GM21576 (cell line): ENCODE measurements at regions not wholly inside any gene's neighbourhood (a gene's known extent, or its start where the extent isn't known, plus 50 kb on each side); places are given as distances from the start of the nearest gene placed in this dataset.
A peak's percentile ranks its signal among the peaks of the same experiment; 100 is the strongest.

Experiments used
- ATAC-seq: cut with Tn5 transposase; IDR thresholded peaks from one replicate; pipeline ENCODE4 v1.9.1; 2021; ENCODE audit warnings: mild to moderate bottlenecking, moderate library complexity; ENCODE audit not compliant: unreplicated experiment

DNA sequence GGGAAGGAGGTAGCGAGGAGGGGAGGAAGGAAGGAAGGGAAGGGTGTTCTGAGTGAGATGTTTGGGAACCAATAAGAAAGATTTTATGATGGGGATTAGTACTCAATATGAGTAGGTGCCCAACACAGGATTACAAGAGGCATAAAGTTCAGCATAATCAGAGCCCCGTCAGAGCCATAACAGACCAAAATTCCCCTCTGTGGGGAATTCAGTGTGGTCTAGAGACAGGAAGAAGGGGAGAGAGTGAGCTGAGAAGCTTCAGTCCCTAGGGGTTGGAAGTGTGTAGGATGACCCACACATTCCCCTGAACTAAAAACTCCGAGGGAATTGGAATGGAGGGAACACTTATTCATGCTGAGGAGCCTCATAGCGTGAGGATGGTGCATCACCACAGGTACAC lies 160.3 kb upstream of the SASH1 start:
- no peak for ATAC-seq

DNA sequence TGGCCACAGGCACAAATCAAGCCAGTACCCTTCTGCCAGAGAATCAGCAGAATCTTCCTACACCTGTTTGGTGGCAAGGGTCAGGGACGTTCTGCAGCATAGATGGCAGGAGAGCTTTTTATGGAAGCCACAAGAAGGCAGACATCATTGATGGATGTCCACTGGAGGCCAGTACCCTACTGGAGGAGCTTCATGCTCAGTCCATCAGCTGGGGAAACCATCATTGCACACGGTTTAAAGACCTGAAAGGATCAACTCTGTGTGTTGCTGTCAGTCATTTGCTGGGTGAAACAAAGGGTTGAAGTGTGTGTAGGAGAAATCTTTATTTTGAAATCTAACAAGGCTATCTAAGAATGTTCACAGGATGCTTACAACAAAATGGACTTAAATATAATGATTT lies 158.9 kb upstream of the SASH1 start:
- no peak for ATAC-seq

- no peak for ATAC-seq
These were observed 155.7 kb upstream of the SASH1 start for GRCh38 chr6:148186916-148187315.

GRCh38 chr6:148192310-148192709 lies 150.3 kb upstream of the SASH1 start:
- no peak for ATAC-seq

DNA sequence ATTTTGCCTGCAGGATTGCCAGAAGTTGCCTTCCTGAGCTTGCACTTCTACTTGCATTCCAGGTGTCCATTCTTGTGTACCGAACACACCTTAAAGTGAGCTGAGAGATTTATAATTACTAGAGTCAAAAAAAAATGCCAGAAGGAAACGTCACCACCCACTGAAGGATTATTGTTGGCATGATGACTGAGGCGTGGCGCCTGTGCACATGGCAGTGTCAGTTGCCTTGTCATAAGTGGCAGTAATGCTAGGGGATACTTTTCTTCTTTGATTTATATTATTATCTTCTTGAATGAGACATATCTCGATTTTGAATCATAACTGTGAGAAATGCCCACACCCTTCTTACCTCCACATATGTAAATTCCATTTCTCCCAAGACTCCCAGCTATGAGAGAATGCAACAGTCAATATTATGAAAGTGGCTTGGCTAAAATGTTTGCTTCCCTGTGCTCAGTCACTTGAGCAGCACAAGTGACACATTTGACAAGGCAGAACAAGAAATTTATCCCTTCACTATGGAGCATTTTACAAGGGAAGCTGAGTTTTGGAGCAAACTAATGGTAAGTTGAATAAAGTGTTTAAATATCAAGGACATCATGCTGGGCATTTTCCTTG lies 149.5 kb upstream of the SASH1 start:
- ATAC-seq: no peak

DNA sequence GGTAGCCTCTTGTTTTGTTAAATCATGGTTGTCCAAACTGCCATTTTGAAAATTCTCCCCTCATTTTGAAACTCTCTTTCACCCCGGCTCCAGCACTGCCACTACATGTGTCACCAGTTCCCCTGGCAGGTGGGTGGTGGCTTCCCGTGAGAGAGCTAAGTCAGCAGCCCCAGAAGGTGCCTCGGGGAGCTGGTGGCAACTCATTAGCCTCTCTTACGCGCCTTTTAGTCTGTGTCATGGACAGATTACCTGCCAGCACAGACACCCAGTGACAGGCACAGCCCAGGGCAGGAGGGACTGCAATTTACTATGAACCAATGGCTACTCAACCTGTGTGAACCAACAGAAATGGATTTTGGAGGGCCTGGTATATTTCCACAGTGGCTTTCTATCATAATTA lies 147.1 kb upstream of the SASH1 start:
- ATAC-seq: no peak

DNA sequence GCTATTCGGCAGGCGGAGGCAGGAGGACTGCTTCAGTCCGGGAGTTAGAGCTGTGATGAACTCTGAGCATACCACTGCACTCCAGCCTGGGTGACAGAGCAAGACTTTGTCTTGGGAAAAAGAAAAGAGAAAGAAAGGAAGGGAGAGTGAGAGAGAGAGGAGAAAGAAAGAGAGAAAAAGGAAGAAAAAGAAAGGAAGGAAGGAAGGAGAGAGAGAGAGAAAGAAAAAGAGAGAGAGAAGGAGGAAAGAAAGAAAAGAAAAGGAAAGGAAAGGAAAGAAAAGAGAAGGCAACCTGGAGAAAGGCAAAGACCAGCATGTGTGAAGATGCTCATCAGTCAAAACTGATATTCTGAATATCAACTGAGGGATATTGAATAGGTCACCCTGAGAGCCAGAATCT lies 143.1 kb upstream of the SASH1 start:
- ATAC-seq: no peak

DNA sequence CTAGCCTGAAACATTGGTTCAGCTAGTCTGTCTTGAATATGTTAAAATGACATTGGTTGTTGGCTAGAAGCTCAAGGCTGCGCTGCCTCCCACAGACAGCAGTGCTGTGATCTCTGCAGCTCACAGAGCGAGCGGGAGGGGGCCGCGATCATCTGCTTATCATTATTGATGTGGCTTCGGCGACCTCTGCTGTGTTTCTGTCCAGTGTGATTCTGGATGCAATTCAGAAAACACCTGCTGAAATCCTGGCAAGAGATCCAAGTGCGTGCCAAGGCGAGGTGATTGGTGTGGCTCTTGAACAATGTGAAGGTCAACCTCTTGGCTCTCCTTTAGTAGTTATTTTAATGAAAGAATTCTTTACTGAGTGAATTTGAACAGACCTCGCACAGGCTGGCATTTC lies 142.3 kb upstream of the SASH1 start:
- no peak for ATAC-seq

- no peak for ATAC-seq
These were observed 141.9 kb upstream of the SASH1 start for GRCh38 chr6:148200781-148201180.

- no peak for ATAC-seq
These were observed 139.2 kb upstream of the SASH1 start for GRCh38 chr6:148203281-148203925.

- ATAC-seq: peak; percentile 100
These were observed 138.7 kb upstream of the SASH1 start for GRCh38 chr6:148203970-148204369.

DNA sequence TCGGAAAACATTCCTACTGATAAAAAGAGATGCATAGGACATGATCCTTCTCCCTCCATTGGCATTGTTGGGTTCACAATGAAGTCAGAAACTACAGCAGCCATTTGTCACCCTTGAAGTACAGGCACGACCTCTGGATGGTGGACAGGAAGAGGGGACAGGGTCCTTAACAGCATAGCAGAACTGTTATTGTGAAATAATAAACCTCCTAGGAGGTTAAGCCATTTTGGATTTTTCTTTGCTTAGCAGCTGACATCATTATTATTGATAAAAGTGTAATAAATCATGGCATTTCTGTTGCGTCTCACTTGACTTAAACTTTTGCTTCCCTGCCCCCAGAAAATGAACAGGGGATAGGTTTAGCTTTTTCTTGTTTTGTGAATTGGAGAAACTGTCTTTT lies 134.3 kb upstream of the SASH1 start:
- ATAC-seq: no peak

DNA sequence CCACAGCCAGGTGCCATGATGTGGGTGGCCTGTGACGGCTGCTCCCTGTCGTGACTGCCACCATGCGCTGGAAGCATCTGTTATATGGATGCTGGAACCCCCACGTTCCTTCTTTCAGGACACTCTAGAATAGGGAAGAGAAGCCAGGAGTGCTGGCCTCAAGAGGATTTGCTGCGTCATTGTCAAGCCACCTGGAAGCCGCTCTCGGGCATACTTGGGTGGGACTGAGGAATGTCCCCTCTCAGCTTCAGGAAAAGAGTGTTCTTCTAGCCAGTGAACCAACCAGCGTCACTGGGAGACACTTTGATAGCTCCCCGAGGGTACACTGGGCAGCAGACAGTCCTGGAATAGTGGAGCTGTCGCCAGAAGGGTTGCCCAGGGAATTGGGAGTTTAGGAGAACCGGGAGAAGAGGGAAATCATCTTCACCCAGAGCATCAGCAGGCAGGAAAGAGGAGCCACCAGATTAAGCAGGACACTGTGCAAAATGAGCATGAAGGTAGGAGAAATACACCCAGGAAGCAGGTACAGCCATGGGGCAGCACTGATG lies 130.8 kb upstream of the SASH1 start:
- ATAC-seq: no peak

DNA sequence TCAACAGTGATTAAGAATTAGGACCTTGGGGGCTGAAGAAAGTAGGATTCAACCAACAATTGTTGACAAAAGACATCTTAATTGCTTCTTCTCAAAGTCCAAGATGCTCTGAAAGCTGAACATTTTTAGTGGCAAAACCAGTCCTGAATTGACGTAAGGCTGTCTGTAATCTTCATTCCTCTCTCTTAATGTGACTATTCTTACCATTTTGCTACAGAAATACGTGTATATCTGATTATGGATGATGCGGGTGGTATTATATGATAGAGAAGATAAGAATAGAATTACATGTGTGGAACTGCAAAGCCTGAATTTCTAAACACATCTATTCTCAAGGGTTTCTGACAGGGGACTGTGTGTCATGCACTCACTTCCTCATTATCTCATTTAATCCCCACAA lies 130.3 kb upstream of the SASH1 start:
- no peak for ATAC-seq

GRCh38 chr6:148213366-148213765 lies 129.3 kb upstream of the SASH1 start:
- no peak for ATAC-seq

GRCh38 chr6:148214667-148215066 lies 128.0 kb upstream of the SASH1 start:
- ATAC-seq: no peak

DNA sequence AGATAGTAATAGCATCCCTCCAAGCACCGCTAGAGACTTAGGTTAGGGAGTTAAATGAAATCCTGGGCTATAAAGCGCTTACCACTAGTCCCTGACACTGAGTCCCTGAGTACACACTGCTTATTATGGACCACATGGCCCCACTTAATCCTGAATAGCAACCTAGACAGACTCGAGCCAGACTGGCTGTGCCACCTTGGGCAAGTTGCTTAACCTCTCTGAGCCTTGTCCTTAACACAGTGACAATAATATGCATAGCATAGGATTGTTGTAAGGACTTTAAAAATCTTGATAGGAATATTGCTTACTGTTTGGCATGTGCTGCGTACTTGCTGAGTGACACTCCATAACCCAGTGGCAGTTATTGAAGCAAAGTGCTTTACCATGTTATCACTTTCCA lies 125.6 kb upstream of the SASH1 start:
- no peak for ATAC-seq

- no peak for ATAC-seq
These were observed 124.7 kb upstream of the SASH1 start for GRCh38 chr6:148217921-148218320.

- ATAC-seq: no peak
These were observed 123.9 kb upstream of the SASH1 start for GRCh38 chr6:148218542-148219258.

GRCh38 chr6:148221196-148221979 lies 121.2 kb upstream of the SASH1 start:
- ATAC-seq: no peak

GRCh38 chr6:148222376-148222775 lies 120.3 kb upstream of the SASH1 start:
- ATAC-seq: no peak
